Heart right ventricle (tissue), 16 donors: ENCODE measurements at regions not wholly inside any gene's neighbourhood (a gene's known extent, or its start where the extent isn't known, plus 50 kb on each side); places are given as distances from the start of the nearest gene placed in this dataset.
"Not testable (repeated sequence)": the region's sequence is repeated elsewhere in the genome, so short reads cannot be mapped to it uniquely, and the experiment has no call there.

ENCODE experiments used
- ATAC-seq, 8 donors: fragments of 200-7000 bp; cut with Tn5 transposase; one replicate each; pipeline ENCODE4 v1.9.1; 2020; ENCODE audit warnings: mild to moderate bottlenecking in 8 of 8, moderate library complexity in 8 of 8, moderate number of reproducible peaks in 1 of 8
- DNase-seq, 2 donors: peaks; one replicate each; pipeline ENCODE4 v3.0.0-alpha.2; 2020
- H3K27ac ChIP-seq, 10 donors: fragments of 200-600 bp; sonication (generic) in 2 of 10; one replicate each; pipeline versions ENCODE4 v1.5.0 to v1.8.0; 2020 to 2022; ENCODE audit warnings: mild to moderate bottlenecking in 3 of 10
- H3K27me3 ChIP-seq, 7 donors: fragments of 200-600 bp; one replicate each; pipeline ENCODE4 v1.8.0; 2021 to 2022; ENCODE audit warnings: mild to moderate bottlenecking in 2 of 7
- H3K36me3 ChIP-seq, 9 donors: fragments of 200-600 bp; sonication (generic) in 1 of 9; one replicate each; pipeline versions ENCODE4 v1.5.0 to v1.8.0; 2020 to 2022; ENCODE audit warnings: mild to moderate bottlenecking in 2 of 9
- H3K4me1 ChIP-seq, 9 donors: fragments of 200-600 bp; sonication (generic) in 1 of 9; one replicate each; pipeline versions ENCODE4 v1.5.0 to v1.8.0; 2020 to 2022; ENCODE audit warnings: mild to moderate bottlenecking in 4 of 9
- H3K4me3 ChIP-seq, 10 donors: fragments of 200-600 bp; sonication (generic) in 2 of 10; one replicate each; pipeline versions ENCODE4 v1.5.0 to v1.8.0; 2020 to 2022; ENCODE audit warnings: mild to moderate bottlenecking in 7 of 10, moderate library complexity in 2 of 10
- H3K9me3 ChIP-seq, 11 donors: fragments of 200-600 bp in 10 of 11; sonication (generic) in 2 of 11; one replicate each; pipeline versions ENCODE4 v1.5.0 to v1.8.0; 2013 to 2022; ENCODE audit warnings: mild to moderate bottlenecking in 2 of 11, control low read depth in 1 of 11, moderate library complexity in 1 of 11
- whole genome bisulfite sequencing, 2 donors: extraction: QIAGEN DNeasy Blood & Tissue Kit; methylation state at CpG; one replicate each; pipeline ENCODE4 v1.1.7; 2013; ENCODE audit warnings: inconsistent platforms in 1 of 2; 5-methylcytosine and 5-hydroxymethylcytosine counted together
- intact Hi-C, 10 donors: fragments of 100-400 bp; cut with DNase I; formaldehyde crosslinking; loops; one replicate each; pipeline versions ENCODE4 v1.11.1 to v1.14.2; 2022
- donor health status: Arrhythmogenic right ventricular cardiomyopathy.
- donor health status: ischemic (EF 13 %, LVEDD 7.1; RV severe dilation, severe dysfunction).
- donor health status: healthy with polysubstance abuse.
- donor health status: DM: no; HTN: yes; CAD: no.
- donor health status: DM: no; HTN: no; CAD: no.
- donor health status: ischemic (EF 25% LVEDD 6.9; RV normal size, moderate dysfunction).
- donor health status: ischemic (EF 25% LVEDD 5.7; RV mildly dilated, moderate dysfunction).
- donor health status: healthy.
- donor health status: DM: yes; HTN: yes; CAD: no.
- donor health status: Ischemic cardiomyopathy.
- donor health status: ischemic (EF 35%, LVEDD 5.7; RV mildly dilated, moderate dysfunction).
- donor health status: nonischemic (EF 11% LVEDD 7.7; RV severe dilation, severe dysfunction).
- donor health status: DM: yes; HTN: yes; CAD: no.
- donor health status: PGD.
- donor health status: ischemic (EF 29% LVEDD 5.4; RV normal size, mild dysfunction).
- donor health status: nonischemic (EF 23%, LVEDD 6.1; RV moderate dilation, normal function).

DNA sequence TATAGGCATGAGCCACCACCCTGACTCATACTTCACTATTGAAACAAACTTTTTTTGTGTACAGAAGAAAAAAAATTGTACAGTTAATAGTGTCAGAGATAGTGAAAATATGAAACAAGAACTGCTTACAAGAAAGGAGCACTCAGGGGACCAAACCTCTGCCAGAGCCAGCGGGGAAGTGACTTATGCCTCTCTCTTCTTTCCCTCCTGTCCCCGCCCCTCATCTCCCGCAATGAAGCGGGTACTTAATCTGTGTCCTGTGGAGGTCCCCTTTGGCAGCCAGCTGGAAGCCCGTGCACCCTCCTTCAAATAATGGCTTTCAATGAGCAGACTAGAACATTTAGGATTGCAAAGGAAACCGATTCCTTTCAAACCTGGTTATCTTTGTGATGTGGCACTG, 51.5 kb downstream of the PPIAL4A start:
- intact Hi-C loops, H3K36me3 ChIP-seq, H3K27me3 ChIP-seq, H3K4me1 ChIP-seq, ATAC-seq, DNase-seq, H3K27ac ChIP-seq, H3K9me3 ChIP-seq, H3K4me3 ChIP-seq: not testable (repeated sequence)
- 75% methylated on average over 1 of the region's 6 CpGs; no CpG with 5 or more reads in 1 of the 2 donors for WGBS, 2 donors

DNA sequence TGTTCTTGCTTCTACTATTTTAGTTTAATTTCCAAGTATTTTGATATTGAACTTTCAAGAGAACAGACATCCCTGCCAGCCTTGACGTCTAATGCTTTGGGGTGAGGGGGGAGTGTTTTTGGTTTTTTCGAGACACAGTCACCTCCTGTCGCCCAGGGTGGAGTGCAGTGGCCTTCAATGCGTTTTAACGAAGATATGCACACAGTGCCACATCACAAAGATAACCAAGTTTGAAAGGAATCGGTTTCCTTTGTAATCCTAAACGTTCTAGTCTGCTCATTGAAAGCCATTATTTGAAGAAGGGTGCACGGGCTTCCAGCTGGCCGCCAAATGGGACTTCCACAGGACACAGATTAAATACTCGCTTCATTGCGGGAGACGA, 52.3 kb downstream of the PPIAL4A start:
- H3K27me3 ChIP-seq, H3K36me3 ChIP-seq, H3K4me1 ChIP-seq, DNase-seq, H3K9me3 ChIP-seq, intact Hi-C loops: not testable (repeated sequence)
- ATAC-seq: peak in 1 of 8 donors; percentile 20
- WGBS, 2 donors: 3 to 5% methylated on average over 12 of the region's 12 CpGs
- H3K27ac ChIP-seq: peak overlapping the region in 5 of 10 donors; percentile 7 to 75 (median 64)
- peak overlapping the region in 9 of 10 donors; percentile 23 to 58 (median 47) for H3K4me3 ChIP-seq

DNA sequence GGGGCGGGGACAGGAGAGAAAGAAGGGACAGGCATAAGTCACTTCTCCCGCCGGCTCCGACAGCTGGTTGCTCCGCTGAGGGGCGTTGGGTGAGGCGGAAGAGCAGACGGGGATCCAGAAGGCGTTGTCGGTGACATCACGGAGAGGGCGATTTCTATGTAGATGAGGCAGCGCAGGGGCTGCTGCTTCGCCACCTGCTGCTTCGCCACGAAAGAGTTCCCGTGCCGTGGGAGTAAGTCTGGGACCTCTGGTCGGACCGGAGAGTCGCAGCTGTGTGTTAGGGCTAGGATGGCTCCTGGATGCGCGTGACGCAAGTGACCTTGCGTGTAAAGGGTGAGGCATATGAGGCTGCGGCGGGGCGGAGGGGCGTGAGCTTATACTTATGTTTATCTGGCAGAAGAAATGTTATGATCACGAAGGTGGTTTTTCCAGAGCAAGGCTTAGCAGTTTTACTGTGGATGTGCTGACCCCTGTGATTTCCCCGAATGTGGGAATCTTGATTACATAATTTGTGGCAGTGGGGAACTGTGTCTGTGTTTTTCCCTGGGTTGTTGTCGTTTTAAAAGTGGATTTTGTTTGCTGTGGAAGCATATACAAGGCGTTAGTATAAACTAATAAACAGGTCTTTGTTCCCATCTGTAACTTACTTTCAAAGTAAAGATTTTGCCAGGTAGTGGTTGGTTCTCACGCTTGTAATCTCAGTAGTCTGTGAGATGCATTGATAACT, 52.8 kb downstream of the PPIAL4A start:
- DNase-seq (peak; percentile 48 to 64), ATAC-seq (peak; percentile 57 to 94 (median 91))
- WGBS, 2 donors: 3 to 4% methylated on average over 32 to 33 of the region's 34 CpGs
- H3K36me3 ChIP-seq, H3K4me1 ChIP-seq, intact Hi-C loops, H3K27me3 ChIP-seq, H3K9me3 ChIP-seq: not testable (repeated sequence)
- Histone ChIP-seq H3K27ac (peak overlapping the region in 6 of 10 donors; percentile 7 to 75 (median 66)), H3K4me3 (peak overlapping the region in 9 of 10 donors; percentile 23 to 58 (median 47))

DNA sequence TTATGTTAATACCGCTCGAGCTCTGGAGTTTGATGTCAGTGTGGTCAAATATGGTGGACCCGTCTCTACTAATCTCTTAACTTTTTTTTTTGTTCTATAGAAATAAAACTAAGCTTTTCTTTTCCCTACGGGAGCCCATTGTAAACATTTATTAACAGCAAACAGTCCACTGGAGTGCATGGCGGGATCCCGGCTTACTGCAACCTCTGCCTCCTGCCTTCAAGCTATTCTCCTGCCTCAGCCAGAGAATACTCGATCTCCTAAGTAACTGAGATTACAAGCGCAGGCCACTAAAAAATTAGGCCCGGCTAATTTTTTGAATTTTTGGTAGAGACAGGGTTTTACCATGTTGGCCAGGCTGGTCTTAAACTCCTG, 53.4 kb downstream of the PPIAL4A start:
- peak in 1 of 8 donors; percentile 5 for ATAC-seq
- H3K27ac ChIP-seq, H3K4me3 ChIP-seq, H3K36me3 ChIP-seq, DNase-seq, H3K4me1 ChIP-seq, H3K9me3 ChIP-seq, H3K27me3 ChIP-seq, intact Hi-C loops: not testable (repeated sequence)
- no CpG with 5 or more reads among the region's 9 CpGs for WGBS, 2 donors

DNA sequence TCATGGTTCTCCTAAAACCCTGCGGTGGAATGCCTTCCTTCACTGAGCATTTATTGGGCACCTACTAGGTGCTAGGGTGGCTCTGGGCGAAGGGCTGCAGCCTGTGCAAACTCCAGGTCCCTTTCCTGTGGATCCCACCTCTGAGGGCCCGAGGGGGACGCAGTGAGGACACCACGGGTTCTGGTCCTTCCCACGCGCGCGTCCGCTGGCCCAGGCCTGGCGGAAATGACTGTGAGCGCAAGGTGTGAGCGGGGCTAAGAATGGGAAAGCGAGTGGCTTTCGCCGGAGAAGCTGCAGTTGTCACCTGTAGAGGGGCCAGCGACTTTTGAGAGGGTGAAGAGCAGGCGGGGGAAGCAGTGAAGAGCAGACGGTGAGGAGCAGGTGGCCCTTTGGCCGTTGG, 55.1 kb downstream of the PPIAL4A start:
- 83 to 94% methylated on average over 6 to 19 of the region's 20 CpGs for WGBS, 2 donors
- H3K4me1 ChIP-seq, H3K9me3 ChIP-seq, H3K36me3 ChIP-seq, intact Hi-C loops, H3K27me3 ChIP-seq, H3K4me3 ChIP-seq, DNase-seq, H3K27ac ChIP-seq, ATAC-seq: not testable (repeated sequence)

DNA sequence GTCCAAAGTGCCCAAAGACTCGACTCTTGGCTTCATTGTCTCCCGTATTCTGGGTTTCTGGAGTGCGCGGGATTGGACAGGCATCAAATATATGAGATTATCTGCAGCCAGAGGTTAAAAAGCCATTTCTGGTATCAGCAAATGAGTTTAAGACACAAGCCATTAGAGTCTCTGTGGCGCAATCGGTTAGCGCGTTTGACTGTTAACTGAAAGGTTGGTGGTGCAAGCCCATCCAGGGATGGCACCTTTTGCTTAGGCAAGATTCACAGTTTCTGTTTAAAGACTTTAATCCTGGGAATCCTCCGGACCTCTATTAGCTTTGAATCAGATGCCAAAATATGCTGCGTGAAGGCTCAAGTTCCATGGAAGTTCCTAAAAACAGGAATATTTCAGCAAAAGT, 55.6 kb downstream of the PPIAL4A start:
- DNase-seq, ATAC-seq, H3K36me3 ChIP-seq, H3K27ac ChIP-seq, H3K4me1 ChIP-seq, H3K4me3 ChIP-seq, H3K9me3 ChIP-seq, intact Hi-C loops, H3K27me3 ChIP-seq: not testable (repeated sequence)
- WGBS, 2 donors: 93% methylated on average over 6 of the region's 10 CpGs

DNA sequence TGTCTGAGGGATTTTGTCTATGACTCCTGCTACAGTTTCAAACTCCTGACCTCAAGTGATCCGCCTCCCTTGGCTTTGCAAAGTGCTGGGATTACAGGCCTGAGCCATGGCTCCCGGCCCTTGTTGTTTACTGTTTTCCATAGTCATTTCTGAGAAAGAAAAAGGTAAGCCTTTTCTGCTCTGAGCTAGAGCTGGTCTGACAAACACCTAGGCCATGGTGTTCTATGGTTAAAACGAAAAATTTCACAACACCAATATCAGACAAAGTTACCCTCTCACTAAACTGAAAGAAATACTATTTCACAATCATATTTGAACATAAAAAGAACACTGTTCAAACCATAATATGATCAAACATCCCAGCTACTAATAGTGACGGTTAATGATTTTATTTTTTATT, 57.5 kb downstream of the PPIAL4A start:
- H3K4me1 ChIP-seq, H3K36me3 ChIP-seq, intact Hi-C loops, H3K27me3 ChIP-seq, H3K4me3 ChIP-seq, ATAC-seq, DNase-seq, H3K9me3 ChIP-seq, H3K27ac ChIP-seq: not testable (repeated sequence)
- WGBS, 2 donors: 64 to 81% methylated on average over 4 of the region's 4 CpGs

DNA sequence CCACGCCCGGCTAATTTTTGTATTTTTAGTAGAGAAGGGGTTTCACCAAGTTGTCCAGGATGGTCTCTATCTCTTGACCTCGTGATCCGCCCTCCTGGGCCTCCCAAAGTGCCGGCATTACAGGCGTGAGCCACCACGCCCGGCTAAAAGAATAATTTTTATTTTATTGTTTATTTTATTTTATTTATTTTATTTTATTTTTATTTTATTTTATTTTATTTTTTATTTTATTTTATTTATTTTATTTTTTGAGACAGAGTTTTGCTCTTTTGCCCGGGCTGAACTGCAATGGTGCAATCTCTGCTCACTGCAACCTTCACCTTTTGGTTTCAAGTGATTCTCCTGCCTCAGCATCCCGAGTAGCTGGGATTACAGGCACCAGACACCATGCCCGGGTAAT, 60.2 kb downstream of the PPIAL4A start:
- WGBS, 2 donors: 91 to 95% methylated on average over 11 of the region's 11 CpGs
- DNase-seq, H3K4me3 ChIP-seq, intact Hi-C loops, H3K36me3 ChIP-seq, ATAC-seq, H3K4me1 ChIP-seq, H3K27ac ChIP-seq, H3K9me3 ChIP-seq, H3K27me3 ChIP-seq: not testable (repeated sequence)

DNA sequence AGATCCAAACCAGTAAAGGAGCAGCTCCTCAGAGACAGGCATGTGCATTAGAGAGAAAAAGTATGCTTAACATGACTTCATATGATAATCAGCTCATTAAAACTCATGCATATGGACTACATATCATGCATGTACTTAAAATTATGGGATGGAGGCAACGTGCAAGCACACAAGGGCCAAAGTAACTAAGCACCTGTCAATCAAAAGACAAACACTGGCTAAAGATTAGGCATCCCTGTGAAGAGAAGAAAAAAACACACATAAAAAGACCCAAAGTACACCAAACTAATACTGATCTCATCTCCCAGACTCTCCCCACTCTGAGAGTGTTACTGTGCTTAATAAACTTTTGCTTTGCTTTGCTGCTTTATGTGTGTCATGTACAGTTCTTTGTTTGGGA, 61.1 kb downstream of the PPIAL4A start:
- ATAC-seq, H3K27me3 ChIP-seq, H3K27ac ChIP-seq, H3K9me3 ChIP-seq, DNase-seq, H3K4me1 ChIP-seq, H3K4me3 ChIP-seq, H3K36me3 ChIP-seq, intact Hi-C loops: not testable (repeated sequence)
- 35 to 58% methylated on average over 1 of the region's 1 CpG for WGBS, 2 donors

DNA sequence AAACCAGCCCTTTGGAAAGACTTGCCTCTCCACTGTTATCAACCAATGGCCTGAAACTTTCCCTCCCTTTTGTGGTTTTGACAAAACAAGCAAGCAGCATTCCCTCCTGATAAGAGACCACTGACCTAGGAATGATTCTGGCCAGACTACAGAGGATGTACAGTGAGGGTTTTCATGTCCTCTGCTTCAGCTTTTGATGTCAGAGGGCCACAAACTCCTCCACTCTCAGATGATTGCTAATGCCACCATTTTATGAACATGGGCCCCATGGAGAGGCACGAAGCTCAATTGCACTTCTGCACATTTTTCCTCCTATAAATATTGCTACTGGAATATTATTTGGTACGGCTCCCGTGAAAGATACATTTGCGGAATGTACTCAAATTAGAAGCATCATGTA, 61.5 kb downstream of the PPIAL4A start:
- H3K27me3 ChIP-seq: not testable (repeated sequence)

DNA sequence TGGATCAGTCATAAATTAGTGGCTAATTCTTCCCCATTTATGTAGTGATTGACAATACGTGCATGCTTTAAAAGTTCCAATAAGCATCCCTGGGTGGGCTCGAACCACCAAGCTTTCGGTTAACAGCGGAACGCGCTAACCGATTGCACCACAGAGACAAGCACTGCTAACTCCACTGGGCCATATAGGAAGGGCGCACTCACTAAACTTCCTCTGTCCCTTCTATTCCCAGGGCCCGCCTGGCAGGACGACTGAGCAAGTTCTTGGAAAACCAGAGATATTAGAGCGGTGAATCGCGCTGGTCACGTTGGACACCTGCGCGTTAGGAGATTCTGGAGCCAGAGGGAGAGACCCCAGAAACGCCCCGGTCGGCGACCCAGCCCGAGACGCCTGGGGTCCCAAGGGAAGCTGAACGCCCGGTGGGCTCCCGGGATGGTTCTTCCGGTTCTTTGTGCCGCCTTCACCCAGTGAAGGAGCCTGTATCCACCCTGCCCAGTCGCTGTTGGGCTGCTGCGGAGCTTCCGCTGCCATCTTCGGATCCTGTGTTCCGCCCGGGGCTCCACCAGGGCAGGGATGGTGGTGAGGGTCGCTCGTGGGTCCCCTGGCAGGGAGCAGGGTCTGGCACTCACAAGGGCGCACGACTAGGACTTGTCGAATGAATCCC, 62.8 kb downstream of the PPIAL4A start:
- ATAC-seq, H3K9me3 ChIP-seq, H3K4me1 ChIP-seq, H3K27ac ChIP-seq, intact Hi-C loops, H3K27me3 ChIP-seq, DNase-seq, H3K36me3 ChIP-seq: not testable (repeated sequence)
- WGBS, 2 donors: 15 to 16% methylated on average over 23 to 27 of the region's 38 CpGs
- peak overlapping the region in 2 of 10 donors; percentile 18 to 19 for H3K4me3 ChIP-seq

More for the DNA sequence above, 61.5 kb downstream of the PPIAL4A start:
- H3K36me3 ChIP-seq, H3K4me3 ChIP-seq, H3K9me3 ChIP-seq, DNase-seq, H3K4me1 ChIP-seq, ATAC-seq, H3K27ac ChIP-seq, intact Hi-C loops: not testable (repeated sequence)
- WGBS, 2 donors: 91 to 96% methylated on average over 3 to 4 of the region's 4 CpGs
